HEK293 (cell line): ENCODE measurements at regions not wholly inside any gene's neighbourhood (a gene's known extent, or its start where the extent isn't known, plus 50 kb on each side); places are given as distances from the start of the nearest gene placed in this dataset.

Source experiments
- GLI4 ChIP-seq: fragments of 450-650 bp; formaldehyde crosslinking; IDR thresholded peaks from 2 replicates; pipeline ENCODE4 v1.5.1; 2016; ENCODE audit warnings: missing biosample characterization, missing genetic modification characterization
- GLIS2 ChIP-seq: fragments of 450-650 bp; formaldehyde crosslinking; IDR thresholded peaks from 2 replicates; pipeline ENCODE4 v1.5.1; 2016; ENCODE audit warnings: missing biosample characterization, missing genetic modification characterization
- KLF17 ChIP-seq: fragments of 450-650 bp; formaldehyde crosslinking; IDR thresholded peaks from 2 replicates; pipeline ENCODE4 v1.5.1; 2016; ENCODE audit warnings: missing biosample characterization, missing genetic modification characterization
- KLF7 ChIP-seq: fragments of 450-650 bp; formaldehyde crosslinking; IDR thresholded peaks from 2 replicates; pipeline ENCODE4 v1.5.1; 2016; ENCODE audit warnings: missing biosample characterization, missing genetic modification characterization, borderline replicate concordance
- PATZ1 ChIP-seq: fragments of 450-650 bp; formaldehyde crosslinking; IDR thresholded peaks from 2 replicates; pipeline ENCODE4 v1.5.1; 2016; ENCODE audit warnings: missing biosample characterization, missing genetic modification characterization
- PRDM6 ChIP-seq: fragments of 450-650 bp; formaldehyde crosslinking; IDR thresholded peaks from 2 replicates; pipeline ENCODE4 v1.5.1; 2017; ENCODE audit warnings: missing biosample characterization, missing genetic modification characterization
- REST ChIP-seq: fragments of 450-650 bp; formaldehyde crosslinking; IDR thresholded peaks from 2 replicates; pipeline ENCODE4 v1.5.1; 2016; ENCODE audit warnings: missing biosample characterization, missing genetic modification characterization
- SCRT2 ChIP-seq: fragments of 450-650 bp; formaldehyde crosslinking; IDR thresholded peaks from 2 replicates; pipeline ENCODE4 v1.5.1; 2016; ENCODE audit warnings: missing biosample characterization, missing genetic modification characterization
- SP7 ChIP-seq: fragments of 450-650 bp; formaldehyde crosslinking; IDR thresholded peaks from 2 replicates; pipeline ENCODE4 v1.5.1; 2016; ENCODE audit warnings: missing biosample characterization, missing genetic modification characterization
- WT1 ChIP-seq: fragments of 450-650 bp; formaldehyde crosslinking; IDR thresholded peaks from 2 replicates; pipeline ENCODE4 v1.5.1; 2016; ENCODE audit warnings: missing biosample characterization, missing genetic modification characterization
- ZBTB1 ChIP-seq: fragments of 450-650 bp; formaldehyde crosslinking; IDR thresholded peaks from 2 replicates; pipeline ENCODE4 v1.5.1; 2016; ENCODE audit warnings: missing biosample characterization, missing genetic modification characterization
- ZBTB10 ChIP-seq: fragments of 450-650 bp; formaldehyde crosslinking; IDR thresholded peaks from 2 replicates; pipeline ENCODE4 v1.5.1; 2016; ENCODE audit warnings: missing biosample characterization, missing genetic modification characterization
- ZBTB7A ChIP-seq: fragments of 450-650 bp; formaldehyde crosslinking; IDR thresholded peaks from 2 replicates; pipeline ENCODE4 v1.5.1; 2016; ENCODE audit warnings: low read depth, missing biosample characterization, missing genetic modification characterization
- ZFP37 ChIP-seq: fragments of 450-650 bp; formaldehyde crosslinking; IDR thresholded peaks from 2 replicates; pipeline ENCODE4 v1.5.1; 2016; ENCODE audit warnings: missing biosample characterization, missing genetic modification characterization
- ZFP69B ChIP-seq: fragments of 450-650 bp; formaldehyde crosslinking; IDR thresholded peaks from 2 replicates; pipeline ENCODE4 v1.5.1; 2016; ENCODE audit warnings: missing biosample characterization, missing genetic modification characterization
- ZNF16 ChIP-seq: fragments of 450-650 bp; formaldehyde crosslinking; IDR thresholded peaks from 2 replicates; pipeline ENCODE4 v1.5.1; 2016; ENCODE audit warnings: low read depth, missing biosample characterization, missing genetic modification characterization
- ZNF184 ChIP-seq: fragments of 450-650 bp; IDR thresholded peaks from 2 replicates; pipeline ENCODE4 v1.5.1; 2018; ENCODE audit warnings: missing biosample characterization, mild to moderate bottlenecking, missing genetic modification characterization
- ZNF23 ChIP-seq: fragments of 450-650 bp; formaldehyde crosslinking; IDR thresholded peaks from 2 replicates; pipeline ENCODE4 v1.5.1; 2016; ENCODE audit warnings: missing biosample characterization, missing genetic modification characterization, borderline replicate concordance
- ZNF248 ChIP-seq: fragments of 450-650 bp; formaldehyde crosslinking; IDR thresholded peaks from 2 replicates; pipeline ENCODE4 v1.5.1; 2017; ENCODE audit warnings: missing biosample characterization, missing genetic modification characterization
- ZNF280D ChIP-seq: fragments of 450-650 bp; formaldehyde crosslinking; IDR thresholded peaks from 2 replicates; pipeline ENCODE4 v1.5.1; 2016; ENCODE audit warnings: missing biosample characterization, missing genetic modification characterization
- ZNF521 ChIP-seq: fragments of 450-650 bp; formaldehyde crosslinking; IDR thresholded peaks from 2 replicates; pipeline ENCODE4 v1.5.1; 2017; ENCODE audit warnings: missing biosample characterization, mild to moderate bottlenecking, missing genetic modification characterization
- ZNF600 ChIP-seq: fragments of 450-650 bp; formaldehyde crosslinking; IDR thresholded peaks from 2 replicates; pipeline ENCODE4 v1.5.1; 2016; ENCODE audit warnings: missing biosample characterization, missing genetic modification characterization
- ZNF621 ChIP-seq: fragments of 450-650 bp; formaldehyde crosslinking; IDR thresholded peaks from 2 replicates; pipeline ENCODE4 v1.5.1; 2017; ENCODE audit warnings: missing biosample characterization, missing genetic modification characterization
- ZNF843 ChIP-seq: fragments of 450-650 bp; formaldehyde crosslinking; IDR thresholded peaks from 2 replicates; pipeline ENCODE4 v1.5.1; 2016; ENCODE audit warnings: missing biosample characterization, missing genetic modification characterization

GRCh38 chr5:57532513-57533497, 50.2 kb upstream of the ACTBL2 start (continued):
- TF ChIP-seq PRDM6 (tag by site-specific recombination) (no peak), KLF17 (tag by site-specific recombination) (no peak), ZFP37 (tag by site-specific recombination) (0 out of 2 replicates have a peak, but pooled peaks have one; percentile 19), ZNF16 (tag by site-specific recombination) (no peak), WT1 (tag by site-specific recombination) (no peak), KLF7 (tag by site-specific recombination) (no peak), PATZ1 (tag by site-specific recombination) (no peak), GLIS2 (tag by site-specific recombination) (no peak), ZNF843 (tag by site-specific recombination) (0 out of 2 replicates have a peak, but pooled peaks have one; percentile 40), ZNF521 (no peak), ZNF600 (tag by site-specific recombination) (peak; percentile 53; the same call in 1 of the 2 replicates), ZFP69B (no peak), ZNF621 (no peak), ZNF184 (tag by site-specific recombination) (0 out of 2 replicates have a peak, but pooled peaks have one; percentile 50), ZNF23 (tag by site-specific recombination) (no peak), ZBTB7A (tag by site-specific recombination) (no peak), ZBTB10 (tag by site-specific recombination) (no peak), SP7 (tag by site-specific recombination) (peak; percentile 84), ZNF248 (tag by site-specific recombination) (no peak), GLI4 (no peak), ZBTB1 (tag by site-specific recombination) (no peak), SCRT2 (tag by site-specific recombination) (peak; percentile 95), REST (no peak), ZNF280D (tag by site-specific recombination) (no peak)
